ENCODE measurements at regions not wholly inside any gene's neighbourhood (a gene's known extent, or its start where the extent isn't known, plus 50 kb on each side); places are given as distances from the start of the nearest gene placed in this dataset.

DNA sequence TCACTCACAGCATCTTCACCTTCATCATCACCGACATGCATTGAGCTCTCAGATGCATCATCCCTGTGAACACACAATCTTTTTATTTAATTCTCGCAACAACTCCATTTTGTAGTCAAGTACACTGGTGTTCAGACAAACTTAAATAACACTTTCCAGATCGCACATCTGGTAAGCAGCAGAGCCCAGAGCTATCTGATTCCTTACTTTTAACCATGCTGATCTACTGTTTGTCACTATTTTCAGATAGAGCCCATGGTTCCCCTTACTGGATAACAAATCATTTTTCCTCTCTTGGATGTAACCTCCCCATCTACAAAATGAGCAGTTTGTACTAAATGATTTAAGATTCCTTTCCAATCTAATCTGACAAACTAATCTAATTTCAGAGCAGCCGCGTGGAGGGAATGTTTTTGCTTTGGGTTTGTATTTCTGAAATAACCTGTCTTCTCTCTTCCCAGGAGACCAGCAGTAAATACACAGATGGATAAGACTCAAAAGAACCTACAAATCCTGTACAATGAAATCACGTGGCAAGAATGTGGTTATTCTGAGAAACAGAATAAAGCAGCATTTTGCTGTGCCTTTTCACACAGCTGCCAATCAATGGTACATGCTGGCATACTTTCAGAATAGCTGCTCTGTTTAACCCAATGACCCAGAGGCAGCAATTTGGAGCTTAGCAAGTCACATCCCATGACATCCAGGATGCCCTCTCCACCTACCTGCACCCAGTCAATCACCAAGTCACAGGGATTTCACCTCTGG lies 72.9 kb upstream of the CCL2 start:
- ATAC-seq (no peak), DNase-seq (no peak)

DNA sequence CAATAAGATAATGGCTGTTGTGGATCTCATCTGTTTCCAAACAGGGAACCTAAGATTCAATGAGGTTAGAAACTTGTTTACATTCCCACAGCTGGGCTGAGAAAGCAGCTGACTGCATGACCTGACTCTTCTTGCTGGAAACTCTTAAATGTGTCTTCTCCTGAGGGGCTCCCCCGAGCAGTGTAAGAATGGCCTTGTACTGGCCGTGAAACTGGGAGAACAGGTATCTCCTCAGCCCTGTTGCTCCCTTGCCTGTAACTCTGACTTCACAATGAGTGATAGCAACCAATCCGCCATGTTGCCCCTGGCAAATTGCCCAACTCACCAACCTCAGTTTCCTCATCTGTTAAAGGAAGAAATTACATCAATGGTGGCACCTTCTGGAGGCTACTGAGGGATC lies 59.1 kb upstream of the CCL2 start:
- ATAC-seq (no peak), DNase-seq (no peak)

DNA sequence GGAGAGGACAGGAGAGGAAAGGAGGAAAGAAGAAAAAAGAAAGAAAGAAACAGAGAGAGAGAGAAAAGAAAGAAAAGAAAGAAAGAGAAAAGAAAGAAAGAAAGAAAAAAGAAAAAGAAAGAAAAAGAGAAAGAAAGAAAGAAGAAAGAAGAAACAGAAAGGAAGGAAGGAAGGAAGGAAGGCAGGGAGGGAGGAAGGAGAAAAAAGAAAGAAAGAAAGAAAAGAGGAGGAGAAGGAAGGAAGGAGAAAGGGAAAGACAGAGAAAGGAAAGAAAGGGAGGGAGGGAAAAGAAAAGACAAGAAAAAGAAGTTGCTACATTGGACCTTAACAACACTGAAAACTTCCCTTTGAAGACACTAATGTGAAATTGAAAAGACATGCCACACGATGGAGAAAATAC lies 56.6 kb upstream of the CCL2 start:
- no peak for ATAC-seq

DNA sequence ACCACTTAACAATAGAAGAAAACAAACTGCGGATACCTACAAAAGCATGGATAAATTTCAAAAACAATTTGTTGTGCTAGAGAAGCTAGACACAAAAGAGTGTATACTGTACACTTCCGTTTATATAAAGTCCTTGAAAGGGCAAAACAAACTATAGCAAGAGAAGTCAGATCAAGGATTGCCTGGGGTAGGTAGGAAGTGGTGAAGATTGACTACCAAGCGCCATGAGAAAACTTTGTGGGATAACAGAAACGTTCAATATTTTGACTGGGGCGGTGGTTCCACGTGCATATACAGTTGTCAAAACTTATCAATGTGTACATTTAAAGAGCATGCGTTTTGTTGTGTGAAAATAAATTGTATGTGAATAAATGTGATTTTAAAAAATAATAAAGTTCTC lies 55.6 kb upstream of the CCL2 start:
- ATAC-seq (no peak), DNase-seq (no peak)

More for the DNA sequence above, 56.6 kb upstream of the CCL2 start:
- DNase-seq, result no peak

DNA sequence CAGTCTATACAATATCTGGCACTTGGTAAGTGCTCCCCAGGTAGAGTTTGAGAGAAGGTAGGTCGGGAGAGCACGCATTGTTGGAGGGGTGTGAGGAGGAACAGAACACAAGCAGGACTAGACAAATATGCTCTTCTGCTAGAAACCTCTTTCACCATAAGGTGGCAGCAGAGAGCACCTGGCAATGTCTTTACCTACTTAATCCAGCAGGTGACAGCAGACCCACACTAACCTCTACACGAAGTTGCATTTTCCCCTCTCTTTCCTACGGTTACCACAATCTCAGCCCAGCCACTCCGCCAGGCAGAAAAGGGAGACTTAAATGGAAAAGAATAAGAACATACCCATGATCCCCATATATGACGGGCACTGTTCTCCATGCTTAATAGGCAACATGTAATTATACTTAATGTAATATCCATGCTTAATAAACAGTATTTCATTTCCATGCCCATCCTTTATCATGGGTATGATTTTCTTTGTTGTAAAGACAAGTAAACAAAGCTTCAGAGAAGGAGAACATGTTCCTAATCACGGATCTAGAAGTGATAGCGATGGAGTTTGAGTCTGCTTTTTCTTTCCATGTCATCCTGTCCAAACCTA lies 55.1 kb upstream of the CCL2 start:
- peak; percentile 67 for ATAC-seq
- DNase-seq, result peak; percentile 73

DNA sequence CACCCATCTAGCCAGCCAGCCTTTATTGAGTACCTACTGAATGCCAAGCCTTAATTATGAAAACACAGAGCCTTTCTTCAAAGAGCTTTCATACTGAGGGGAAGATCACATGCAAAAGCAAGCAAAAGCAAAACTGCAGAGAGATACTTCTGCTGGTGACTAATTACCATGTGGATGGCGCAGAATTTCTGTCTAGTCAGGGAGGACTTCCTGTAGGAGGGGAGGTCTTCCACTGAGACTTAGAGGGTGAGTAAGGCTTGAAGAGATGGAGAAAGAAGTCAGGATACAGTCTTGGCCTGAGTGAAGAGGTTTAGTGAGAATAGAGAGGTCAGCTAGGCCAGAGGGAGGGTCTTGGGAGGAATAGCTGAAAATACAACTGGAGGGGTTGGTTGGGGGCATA lies 53.9 kb upstream of the CCL2 start:
- ATAC-seq (peak; percentile 5), DNase-seq (no peak)

DNA sequence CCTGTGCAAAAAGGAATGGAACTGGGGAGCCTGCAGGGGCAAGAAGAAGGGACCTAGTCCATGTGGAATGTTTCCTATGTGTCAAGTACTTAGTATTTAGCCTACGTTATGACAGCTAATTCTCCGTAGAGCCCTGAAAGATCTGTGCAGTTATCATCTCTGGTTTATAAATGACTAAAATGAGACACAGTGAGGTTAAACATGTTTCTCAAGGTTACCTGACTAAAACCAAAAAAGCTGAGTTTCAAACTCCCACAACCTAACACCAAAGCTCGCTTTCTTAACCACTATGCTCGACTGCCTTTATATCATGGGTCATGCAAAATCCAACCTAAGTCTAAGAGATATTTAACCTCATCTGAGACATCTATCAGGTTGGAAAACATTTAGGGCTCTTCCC lies 53.3 kb upstream of the CCL2 start:
- DNase-seq (no peak), ATAC-seq (peak; percentile 75)

DNA sequence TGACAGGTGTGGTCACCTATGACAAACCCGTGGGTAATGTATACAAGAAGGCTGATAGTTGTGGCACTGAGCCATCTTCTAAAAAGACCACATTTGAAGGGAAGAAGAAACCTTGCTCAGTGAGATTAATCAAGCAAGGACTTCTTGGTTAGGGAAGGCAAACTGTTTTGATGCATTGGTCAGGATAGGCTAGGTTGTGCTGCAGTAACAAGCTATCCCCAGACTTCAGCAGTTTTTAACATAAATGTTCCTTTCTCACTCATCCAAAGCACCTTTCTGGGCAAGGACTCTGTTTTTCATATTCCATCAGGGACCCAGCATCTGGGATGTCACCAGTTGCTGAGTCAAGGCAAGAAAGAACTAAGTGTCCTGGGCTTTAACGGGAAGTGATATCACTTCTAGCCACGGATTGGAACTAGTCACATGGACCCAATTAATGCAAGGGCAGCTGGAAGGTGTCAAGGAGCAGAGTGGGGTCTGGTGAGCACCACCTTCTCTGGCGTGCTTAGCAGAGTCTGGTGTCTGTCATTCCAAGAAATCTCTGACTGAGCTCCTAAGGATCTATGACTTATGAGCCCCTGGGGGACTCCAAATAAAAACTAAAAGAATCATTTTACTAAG lies 52.0 kb upstream of the CCL2 start:
- no peak for DNase-seq
- ATAC-seq, result no peak

DNA sequence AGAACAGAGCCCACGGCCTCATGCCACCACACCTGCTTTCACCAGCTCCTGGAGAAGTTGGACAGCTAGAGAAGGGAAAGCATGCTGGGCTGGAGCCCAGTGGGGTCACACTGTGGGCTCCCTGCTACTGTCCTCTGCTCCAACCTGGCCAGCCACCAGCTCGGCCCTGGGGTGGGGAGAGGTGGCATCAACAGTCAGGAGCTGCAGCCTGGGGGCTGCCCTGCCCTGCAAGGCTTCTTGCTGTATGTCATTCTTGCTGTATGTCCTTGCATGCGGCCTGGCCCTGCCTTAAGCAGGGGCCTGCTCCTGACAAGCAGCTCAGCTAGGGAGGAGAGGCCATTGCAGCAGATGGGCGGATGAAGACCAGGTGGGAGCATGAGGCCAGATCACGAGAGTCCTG lies 50.7 kb upstream of the CCL2 start:
- ATAC-seq (no peak), DNase-seq (no peak)

Measured in stimulated activated naive CD8-positive, alpha-beta T cell treated with anti-CD3 and anti-CD28 coated beads, Interleukin-15, Interleukin-2, amounts not matched to agents 100 U/mL and 50 U/mL, for 24 hours (primary cell).